Parathyroid adenoma (tissue), 2 donors: ENCODE measurements at regions not wholly inside any gene's neighbourhood (a gene's known extent, or its start where the extent isn't known, plus 50 kb on each side); places are given as distances from the start of the nearest gene placed in this dataset.

Experiments used
- H2AFZ ChIP-seq: fragments of 300-600 bp; sonication (generic); one replicate; pipeline ENCODE4 v1.7.0; 2017; ENCODE audit warnings: antibody characterized with exemption, mild to moderate bottlenecking
- H3K27ac ChIP-seq: fragments of 300-600 bp; sonication (generic); one replicate; pipeline ENCODE4 v1.7.0; 2017
- H3K27me3 ChIP-seq: fragments of 300-600 bp; sonication (generic); one replicate; pipeline ENCODE4 v1.7.0; 2017; ENCODE audit warnings: low read length; ENCODE audit not compliant: control insufficient read depth, insufficient read depth
- H3K36me3 ChIP-seq: fragments of 300-600 bp; sonication (generic); one replicate; pipeline ENCODE4 v1.7.0; 2017; ENCODE audit warnings: low read length; ENCODE audit not compliant: control insufficient read depth, insufficient read depth
- H3K4me1 ChIP-seq: fragments of 300-600 bp; sonication (generic); one replicate; pipeline ENCODE4 v1.7.0; 2017; ENCODE audit warnings: control low read depth
- H3K4me2 ChIP-seq: fragments of 300-600 bp; sonication (generic); one replicate; pipeline ENCODE4 v1.7.0; 2017; ENCODE audit warnings: low read length
- H3K4me3 ChIP-seq: fragments of 300-600 bp; sonication (generic); one replicate; pipeline ENCODE4 v1.7.0; 2017; ENCODE audit warnings: low read depth, low read length
- H3K79me2 ChIP-seq: fragments of 300-600 bp; sonication (generic); one replicate; pipeline ENCODE4 v1.7.0; 2017; ENCODE audit warnings: control low read depth
- H3K9ac ChIP-seq: fragments of 300-600 bp; sonication (generic); one replicate; pipeline ENCODE4 v1.7.0; 2017; ENCODE audit warnings: mild to moderate bottlenecking
- H3K9me3 ChIP-seq: fragments of 300-600 bp; sonication (generic); one replicate; pipeline ENCODE4 v1.7.0; 2017; ENCODE audit warnings: low read length; ENCODE audit not compliant: control insufficient read depth
- TF ChIP-seq, protein P1 (sequence below): fragments of 300-600 bp; sonication (generic); IDR thresholded peaks from one replicate; pipeline ENCODE4 v1.7.0; 2017; ENCODE audit warnings: antibody characterized with exemption, mild to moderate bottlenecking
- donor health status: primary hyperparathyroidism.

GRCh38 chr17:74148901-74149596 lies 54.4 kb upstream of the RPL38 start:
- H3K9ac ChIP-seq: no peak overlapping the region
- TF ChIP-seq, protein P1, sequence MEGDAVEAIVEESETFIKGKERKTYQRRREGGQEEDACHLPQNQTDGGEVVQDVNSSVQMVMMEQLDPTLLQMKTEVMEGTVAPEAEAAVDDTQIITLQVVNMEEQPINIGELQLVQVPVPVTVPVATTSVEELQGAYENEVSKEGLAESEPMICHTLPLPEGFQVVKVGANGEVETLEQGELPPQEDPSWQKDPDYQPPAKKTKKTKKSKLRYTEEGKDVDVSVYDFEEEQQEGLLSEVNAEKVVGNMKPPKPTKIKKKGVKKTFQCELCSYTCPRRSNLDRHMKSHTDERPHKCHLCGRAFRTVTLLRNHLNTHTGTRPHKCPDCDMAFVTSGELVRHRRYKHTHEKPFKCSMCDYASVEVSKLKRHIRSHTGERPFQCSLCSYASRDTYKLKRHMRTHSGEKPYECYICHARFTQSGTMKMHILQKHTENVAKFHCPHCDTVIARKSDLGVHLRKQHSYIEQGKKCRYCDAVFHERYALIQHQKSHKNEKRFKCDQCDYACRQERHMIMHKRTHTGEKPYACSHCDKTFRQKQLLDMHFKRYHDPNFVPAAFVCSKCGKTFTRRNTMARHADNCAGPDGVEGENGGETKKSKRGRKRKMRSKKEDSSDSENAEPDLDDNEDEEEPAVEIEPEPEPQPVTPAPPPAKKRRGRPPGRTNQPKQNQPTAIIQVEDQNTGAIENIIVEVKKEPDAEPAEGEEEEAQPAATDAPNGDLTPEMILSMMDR: no peak
- H3K4me3 ChIP-seq: no peak overlapping the region
- no peaks in the 10 kb centered on the region for H3K36me3 ChIP-seq
- H3K27me3 ChIP-seq: no peaks in the 10 kb centered on the region
- H2AFZ ChIP-seq: no peak overlapping the region
- H3K79me2 ChIP-seq: no peaks in the 10 kb centered on the region
- no peak overlapping the region for H3K4me2 ChIP-seq
- H3K9me3 ChIP-seq: no peaks in the 10 kb centered on the region
- H3K4me1 ChIP-seq: no peaks in the 10 kb centered on the region
- no peak overlapping the region for H3K27ac ChIP-seq

GRCh38 chr17:74149597-74150427 lies 53.7 kb upstream of the RPL38 start:
- Histone ChIP-seq H3K27me3 (no peaks in the 10 kb centered on the region), H3K4me2 (no peak overlapping the region), H3K4me3 (no peak overlapping the region), H3K9ac (no peak overlapping the region), H3K79me2 (no peaks in the 10 kb centered on the region), H3K4me1 (no peaks in the 10 kb centered on the region), H3K27ac (no peak overlapping the region), H3K36me3 (no peaks in the 10 kb centered on the region), H3K9me3 (no peaks in the 10 kb centered on the region), H2AFZ (no peak overlapping the region)
- TF ChIP-seq, protein P1: no peak

DNA sequence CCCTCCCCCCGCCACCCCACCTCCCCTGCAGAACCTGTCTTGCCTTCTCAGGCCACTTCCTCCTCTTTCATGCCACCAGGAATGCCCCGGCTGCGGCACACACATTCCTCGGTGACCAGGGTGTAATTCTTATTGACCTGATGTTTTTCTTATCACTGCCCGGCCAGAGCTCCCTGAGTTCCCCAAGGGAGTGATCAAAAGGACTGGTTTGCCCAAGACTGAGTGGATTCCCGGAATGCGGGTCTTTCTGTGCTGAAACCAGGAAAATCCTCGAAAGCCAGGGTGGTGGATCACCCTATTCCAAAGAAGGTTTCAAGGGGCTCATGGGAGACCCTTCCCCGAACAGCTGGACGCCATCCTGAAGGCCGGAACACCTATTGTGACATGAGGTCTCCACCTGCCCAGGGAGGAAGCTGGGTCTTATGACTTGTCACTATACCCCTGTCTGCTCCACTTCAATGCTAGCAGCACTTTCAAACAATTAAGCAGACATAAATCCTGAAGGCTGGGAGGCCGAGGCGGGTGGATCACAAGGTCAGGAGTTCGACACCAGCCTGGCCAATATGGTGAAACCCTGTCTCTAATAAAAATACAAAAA lies 53.0 kb upstream of the RPL38 start:
- Histone ChIP-seq H3K9ac (no peak overlapping the region), H3K27me3 (no peaks in the 10 kb centered on the region), H3K9me3 (no peaks in the 10 kb centered on the region), H3K4me3 (no peak overlapping the region), H3K79me2 (no peaks in the 10 kb centered on the region), H3K36me3 (no peaks in the 10 kb centered on the region), H3K4me1 (no peaks in the 10 kb centered on the region), H3K27ac (no peak overlapping the region), H3K4me2 (no peak overlapping the region), H2AFZ (no peak overlapping the region)
- TF ChIP-seq, protein P1: no peak

- TF ChIP-seq, protein P1: no peak
- Histone ChIP-seq H3K4me1 (no peaks in the 10 kb centered on the region), H3K9ac (no peak overlapping the region), H3K79me2 (no peaks in the 10 kb centered on the region), H3K27me3 (no peaks in the 10 kb centered on the region), H3K4me3 (no peak overlapping the region), H3K27ac (no peak overlapping the region), H3K4me2 (no peak overlapping the region), H3K36me3 (no peaks in the 10 kb centered on the region), H2AFZ (no peak overlapping the region), H3K9me3 (no peaks in the 10 kb centered on the region)
These were observed 51.7 kb upstream of the RPL38 start for GRCh38 chr17:74151551-74152315.
